ENCODE measurements at regions not wholly inside any gene's neighbourhood (a gene's known extent, or its start where the extent isn't known, plus 50 kb on each side); places are given as distances from the start of the nearest gene placed in this dataset.

- no peak for DNase-seq
Measured at GRCh38 chr3:168624892-168625448, 529.2 kb upstream of the GOLIM4 start.

DNA sequence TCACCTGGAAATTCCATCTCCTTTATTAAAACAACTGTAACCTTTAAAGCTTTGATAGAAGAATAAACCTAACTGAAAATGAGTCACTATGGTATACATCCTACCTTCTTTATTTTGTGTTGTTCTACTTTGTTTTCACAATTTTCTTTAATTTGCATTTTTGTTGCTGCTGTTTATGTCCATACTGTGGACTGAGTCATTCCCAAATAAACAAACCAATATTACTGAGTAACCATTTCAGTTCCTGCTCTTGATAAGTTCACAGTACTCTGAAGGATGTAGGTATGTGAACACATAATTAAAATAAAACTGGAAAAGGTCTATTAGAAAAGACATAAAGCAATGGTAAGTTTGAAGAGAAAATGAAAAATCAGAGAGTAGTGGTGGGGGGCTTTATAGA is 528.5 kb upstream of the GOLIM4 start:
- DNase-seq, result no peak

DNA sequence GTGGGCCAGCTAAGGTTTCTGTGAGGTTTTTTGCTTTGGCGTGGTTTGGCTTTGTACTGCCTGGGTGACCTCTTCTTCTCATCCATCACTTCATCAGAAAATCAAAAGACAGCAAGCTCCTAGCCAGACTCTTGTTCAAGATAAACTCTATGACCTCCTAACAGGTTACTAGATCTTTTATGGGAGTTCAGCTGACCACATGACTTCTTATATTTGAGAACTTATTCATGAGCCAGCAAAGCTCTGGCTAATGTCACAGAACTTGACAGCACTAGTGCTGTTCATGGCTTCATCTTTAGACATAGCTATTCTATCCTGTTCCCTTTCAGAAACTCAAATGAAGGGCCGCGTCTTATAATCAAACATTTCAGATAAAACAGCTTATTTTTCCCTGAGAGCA is 527.1 kb upstream of the GOLIM4 start:
- no peak for DNase-seq

DNA sequence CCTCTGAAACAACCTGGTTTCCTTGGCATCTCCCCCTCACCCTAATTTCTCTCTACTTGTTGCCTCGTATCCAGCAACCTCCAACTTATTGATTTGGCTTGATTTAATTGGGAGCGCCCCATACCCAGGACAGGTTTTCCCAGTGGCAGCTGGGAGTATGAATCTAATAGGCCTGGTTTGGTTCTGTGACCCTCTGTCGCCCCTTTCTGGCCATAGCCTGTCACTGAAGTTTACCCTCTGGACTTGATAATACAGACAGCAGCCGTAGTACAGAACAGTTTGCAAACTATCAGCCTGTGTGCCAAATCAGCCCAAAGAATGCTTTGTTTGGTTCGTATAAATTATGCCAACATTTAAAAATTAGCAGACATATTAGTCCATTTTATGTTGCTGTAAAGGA is 525.1 kb upstream of the GOLIM4 start:
- DNase-seq, result no peak

DNA sequence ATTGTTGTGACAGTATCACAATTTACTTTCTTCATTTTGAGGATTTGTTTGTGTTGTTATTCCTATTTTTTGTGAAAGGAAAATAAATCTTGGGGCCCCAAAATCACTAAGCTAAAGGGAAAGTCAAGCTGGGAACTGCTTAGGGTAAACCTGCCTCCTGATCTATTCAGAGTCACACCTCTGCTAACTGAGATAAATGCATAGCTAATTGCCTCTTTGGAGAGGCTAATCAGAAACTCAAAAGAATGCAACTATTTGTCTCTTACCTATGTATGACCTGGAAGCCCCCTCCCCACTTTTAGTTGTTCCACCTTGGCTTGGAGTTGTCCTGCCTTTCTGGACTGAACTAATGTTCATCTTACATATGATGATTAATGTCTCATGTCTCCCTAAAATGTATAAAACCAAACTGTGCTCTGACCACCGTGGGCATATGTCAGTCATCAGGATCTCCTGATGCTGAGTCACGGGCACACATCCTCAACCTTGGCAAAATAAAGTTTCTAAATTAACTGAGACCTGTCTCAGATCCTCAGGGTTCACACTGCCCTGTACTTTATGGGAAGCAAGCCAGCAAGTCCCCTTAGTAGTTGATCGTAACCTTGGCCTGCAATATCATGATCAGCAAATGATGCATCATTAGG is 523.2 kb upstream of the GOLIM4 start:
- DNase-seq, result no peak

DNA sequence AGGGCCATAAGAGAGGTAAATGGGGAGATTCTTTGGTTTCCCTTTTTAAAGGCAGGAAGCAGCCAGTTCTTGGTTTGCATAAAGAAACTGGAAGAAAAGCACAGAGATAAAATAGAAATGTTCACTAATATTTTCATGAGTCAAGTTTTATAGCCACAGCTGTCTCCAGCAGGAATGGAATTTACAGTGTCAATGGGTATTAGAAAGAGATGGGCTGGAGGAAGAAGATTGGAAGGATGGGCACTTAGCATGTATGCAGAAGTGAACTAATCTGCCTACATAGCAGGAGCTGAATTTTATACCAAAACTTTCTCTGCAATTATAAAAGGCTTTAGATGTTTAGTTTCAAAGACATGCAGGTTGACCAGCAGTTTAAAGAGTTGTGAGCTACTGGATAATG is 521.9 kb upstream of the GOLIM4 start:
- DNase-seq, result no peak

- DNase-seq, result no peak
Measured at GRCh38 chr3:168616915-168617314, 521.2 kb upstream of the GOLIM4 start.

GRCh38 chr3:168615493-168616020 is 519.8 kb upstream of the GOLIM4 start:
- no peak for DNase-seq

- DNase-seq, result no peak
Measured at GRCh38 chr3:168613151-168613550, 517.4 kb upstream of the GOLIM4 start.

GRCh38 chr3:168612671-168613070 is 516.9 kb upstream of the GOLIM4 start:
- DNase-seq, result no peak

- DNase-seq, result no peak
Measured at GRCh38 chr3:168611826-168612225, 516.1 kb upstream of the GOLIM4 start.

- DNase-seq, result no peak
Measured at GRCh38 chr3:168608926-168609325, 513.2 kb upstream of the GOLIM4 start.

DNA sequence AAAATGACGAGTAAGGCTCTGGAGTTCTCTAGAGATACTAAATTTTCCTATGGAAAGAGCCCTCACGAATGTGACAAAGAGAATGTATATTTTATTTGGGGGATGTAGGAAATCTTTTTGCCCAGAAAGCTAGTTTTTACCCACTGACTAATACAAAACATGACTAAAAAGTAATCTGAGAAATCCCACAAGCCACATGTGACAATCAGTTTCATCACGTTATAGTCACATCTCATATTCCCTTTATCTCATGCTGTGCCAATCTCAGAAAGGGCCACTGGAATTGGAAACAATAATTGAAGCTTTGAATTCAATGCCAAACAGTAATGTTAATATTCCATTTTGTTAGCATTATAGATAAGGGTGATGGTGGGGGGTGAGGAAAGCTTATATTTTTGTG is 509.0 kb upstream of the GOLIM4 start:
- DNase-seq, result no peak

- no peak for DNase-seq
Measured at GRCh38 chr3:168598250-168598649, 502.5 kb upstream of the GOLIM4 start.

DNA sequence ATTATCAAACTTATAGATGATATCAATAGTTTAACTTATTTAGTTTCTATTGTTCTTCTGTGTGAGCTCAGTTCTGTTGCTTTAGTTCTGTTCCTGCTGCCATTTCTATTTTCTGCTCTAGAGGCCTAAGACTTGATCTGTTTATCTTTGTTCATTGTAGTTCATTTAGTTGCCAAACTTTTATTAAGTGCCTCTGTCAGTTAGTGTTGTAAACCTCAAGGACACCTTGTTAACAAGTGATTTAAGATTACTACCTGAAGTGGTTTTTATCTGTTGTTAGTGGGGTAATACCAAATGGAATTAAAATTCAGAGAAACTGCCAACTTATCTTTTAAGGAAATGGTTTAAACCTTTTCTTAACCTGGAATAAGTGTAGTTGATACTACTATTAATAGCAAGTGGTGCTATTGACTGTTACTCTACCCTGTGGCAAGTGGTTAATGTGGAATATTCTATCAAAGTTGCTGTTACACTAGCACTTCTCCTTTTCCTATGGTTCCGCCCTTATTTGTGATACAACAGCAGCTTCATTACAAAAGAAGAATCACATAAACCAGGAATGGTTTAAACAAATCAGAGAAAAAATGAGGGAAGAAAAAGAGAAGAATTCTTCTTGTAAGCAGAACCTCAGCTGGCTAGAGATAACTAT is 500.6 kb upstream of the GOLIM4 start:
- no peak for DNase-seq

DNA sequence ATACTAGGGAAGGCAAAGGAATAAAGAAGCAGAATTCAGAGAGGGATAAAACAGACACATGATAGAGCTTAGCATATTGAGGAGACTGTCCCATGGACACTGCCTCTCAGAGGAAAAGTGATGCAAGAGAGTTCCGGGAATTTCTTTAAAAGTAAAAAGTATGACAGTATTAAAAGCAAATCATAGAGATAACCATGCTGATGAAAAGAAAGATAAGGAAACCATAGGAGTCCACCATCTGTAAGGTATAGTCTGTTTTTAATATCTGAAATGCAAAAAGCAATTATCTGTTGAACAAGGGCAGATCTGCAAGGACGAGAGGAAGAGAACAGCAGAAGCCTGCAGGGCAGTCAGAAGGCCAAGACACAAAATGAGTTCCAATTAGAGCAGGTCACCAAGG is 495.9 kb upstream of the GOLIM4 start:
- DNase-seq, result no peak

- DNase-seq, result no peak
Measured at GRCh38 chr3:168589376-168589775, 493.7 kb upstream of the GOLIM4 start.

GRCh38 chr3:168585544-168585943 is 489.8 kb upstream of the GOLIM4 start:
- DNase-seq, result no peak

- no peak for DNase-seq
Measured at GRCh38 chr3:168583977-168584376, 488.3 kb upstream of the GOLIM4 start.

GRCh38 chr3:168582503-168582902 is 486.8 kb upstream of the GOLIM4 start:
- DNase-seq, result no peak

- DNase-seq, result no peak
Measured at GRCh38 chr3:168581771-168582225, 486.1 kb upstream of the GOLIM4 start.

GRCh38 chr3:168579010-168579409 is 483.3 kb upstream of the GOLIM4 start:
- no peak for DNase-seq

GRCh38 chr3:168575750-168576149 is 480.0 kb upstream of the GOLIM4 start:
- DNase-seq, result no peak

- DNase-seq, result no peak
Measured at GRCh38 chr3:168574455-168575158, 478.9 kb upstream of the GOLIM4 start.

Measured in GDM1 (cell line).